Effector memory CD4-positive, alpha-beta T cell (primary cell): ENCODE measurements at regions not wholly inside any gene's neighbourhood (a gene's known extent, or its start where the extent isn't known, plus 50 kb on each side); places are given as distances from the start of the nearest gene placed in this dataset.

ENCODE experiments used
- DNase-seq, 3 donors: peaks; one replicate each; pipeline ENCODE4 v3.0.0-alpha.2; 2020
- H3K27ac ChIP-seq: 2 replicates; pipeline ENCODE4 v1.7.0; 2013; ENCODE audit warnings: mild to moderate bottlenecking, low read length, moderate library complexity; ENCODE audit not compliant: insufficient read depth, poor library complexity, severe bottlenecking
- H3K27me3 ChIP-seq: replicated peaks from 2 replicates; pipeline ENCODE4 v1.7.0; 2013; ENCODE audit warnings: mild to moderate bottlenecking, low read length; ENCODE audit not compliant: insufficient read depth, control insufficient read depth, poor library complexity, severe bottlenecking
- H3K36me3 ChIP-seq: 2 replicates; pipeline ENCODE4 v1.7.0; 2013; ENCODE audit warnings: mild to moderate bottlenecking, low read length, moderate library complexity; ENCODE audit not compliant: control insufficient read depth, insufficient read depth
- H3K4me1 ChIP-seq: 2 replicates; pipeline ENCODE4 v1.7.0; 2013; ENCODE audit warnings: low read length, mild to moderate bottlenecking; ENCODE audit not compliant: control insufficient read depth, insufficient read depth, poor library complexity, severe bottlenecking
- H3K4me3 ChIP-seq: 2 replicates; pipeline ENCODE4 v1.7.0; 2013; ENCODE audit warnings: low read length, low read depth, mild to moderate bottlenecking; ENCODE audit not compliant: insufficient read depth, poor library complexity, severe bottlenecking
- H3K9me3 ChIP-seq: 2 replicates; pipeline ENCODE4 v1.7.0; 2013; ENCODE audit warnings: mild to moderate bottlenecking, low read length, moderate library complexity; ENCODE audit not compliant: control insufficient read depth

DNA sequence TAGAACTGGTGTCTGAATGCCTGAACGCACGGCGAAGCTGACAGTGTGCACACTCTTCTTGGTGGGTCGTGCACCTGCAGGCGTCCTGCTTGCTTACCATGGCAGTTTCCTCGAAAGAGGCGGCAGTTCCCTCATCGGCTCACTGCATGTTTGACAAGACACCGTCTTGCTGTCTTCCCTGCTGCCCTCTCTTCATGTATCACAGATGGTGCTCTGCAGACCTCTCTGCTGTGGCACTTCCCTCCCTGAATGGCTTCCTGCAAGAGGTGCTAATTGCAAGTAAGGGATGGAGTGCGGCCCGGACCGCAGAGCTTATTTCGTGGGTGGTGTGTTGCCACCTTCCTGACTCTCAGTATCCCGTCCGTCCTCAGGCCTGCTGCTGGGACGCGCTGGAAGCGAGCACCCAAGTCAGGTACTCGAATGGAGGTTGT lies 156.7 kb upstream of the RTL1 start:
- Histone ChIP-seq H3K4me1 (no peaks in the 10 kb centered on the region), H3K27me3 (no peaks in the 10 kb centered on the region), H3K36me3 (no peaks in the 10 kb centered on the region), H3K9me3 (no peaks in the 10 kb centered on the region), H3K27ac (no peak overlapping the region), H3K4me3 (no peak overlapping the region)
- no peak for DNase-seq

DNA sequence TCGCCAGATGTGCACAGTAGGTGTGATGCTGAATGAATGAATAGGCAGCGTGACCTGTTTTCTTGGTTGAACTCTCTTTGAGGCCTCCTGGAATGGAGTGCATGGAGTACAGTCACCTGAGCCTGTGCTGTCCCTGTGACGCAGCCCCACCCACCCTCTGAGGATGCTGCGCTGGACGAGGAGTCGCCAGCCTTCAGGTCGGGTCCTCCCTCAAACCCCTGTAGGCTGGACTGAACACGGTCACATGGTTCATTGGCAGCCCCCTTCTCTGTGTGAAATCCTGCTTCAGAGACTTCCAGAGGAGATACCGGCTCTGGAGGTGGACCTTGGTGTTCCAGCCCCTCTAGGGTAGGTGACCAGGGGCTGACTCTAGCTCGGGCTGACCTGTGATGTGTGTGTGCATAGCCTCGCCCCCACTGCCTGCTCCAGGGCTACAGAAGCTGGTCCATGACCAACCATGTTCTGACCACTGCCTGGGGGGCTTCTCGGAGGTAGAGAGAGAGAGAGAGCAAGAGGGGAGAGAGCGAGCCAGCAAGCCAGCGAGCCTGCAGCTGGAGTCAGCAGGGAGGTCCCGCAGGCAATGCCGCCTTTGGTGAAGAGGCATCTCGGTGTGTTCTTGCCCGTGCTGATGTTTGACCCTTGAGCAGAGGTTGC lies 158.0 kb upstream of the RTL1 start:
- no peak for DNase-seq
- Histone ChIP-seq H3K27me3 (no peaks in the 10 kb centered on the region), H3K36me3 (no peaks in the 10 kb centered on the region), H3K4me1 (no peaks in the 10 kb centered on the region), H3K4me3 (no peak overlapping the region), H3K27ac (no peak overlapping the region), H3K9me3 (no peaks in the 10 kb centered on the region)

DNA sequence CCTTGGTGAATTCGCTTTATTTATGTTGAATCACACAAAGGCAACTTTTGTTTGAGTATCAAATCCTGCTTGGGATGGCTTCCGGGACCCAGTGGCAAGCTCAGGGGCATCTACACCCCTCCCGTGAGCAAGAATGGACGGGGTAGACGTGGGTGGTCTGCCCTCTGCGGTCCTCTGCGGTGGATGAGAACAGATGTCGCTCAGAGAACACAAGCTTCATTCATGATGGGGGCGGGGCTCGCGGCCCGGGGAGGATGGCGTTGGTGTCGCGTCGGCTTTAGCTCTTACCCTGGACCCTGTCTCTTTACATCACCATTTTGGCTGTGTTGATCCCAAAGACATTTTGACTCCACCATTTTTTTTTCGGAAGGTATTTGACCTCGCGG lies 158.5 kb upstream of the RTL1 start:
- DNase-seq: no peak
- H3K9me3 ChIP-seq: no peaks in the 10 kb centered on the region
- no peaks in the 10 kb centered on the region for H3K27me3 ChIP-seq
- no peak overlapping the region for H3K27ac ChIP-seq
- H3K4me3 ChIP-seq: no peak overlapping the region
- H3K36me3 ChIP-seq: no peaks in the 10 kb centered on the region
- H3K4me1 ChIP-seq: no peaks in the 10 kb centered on the region

DNA sequence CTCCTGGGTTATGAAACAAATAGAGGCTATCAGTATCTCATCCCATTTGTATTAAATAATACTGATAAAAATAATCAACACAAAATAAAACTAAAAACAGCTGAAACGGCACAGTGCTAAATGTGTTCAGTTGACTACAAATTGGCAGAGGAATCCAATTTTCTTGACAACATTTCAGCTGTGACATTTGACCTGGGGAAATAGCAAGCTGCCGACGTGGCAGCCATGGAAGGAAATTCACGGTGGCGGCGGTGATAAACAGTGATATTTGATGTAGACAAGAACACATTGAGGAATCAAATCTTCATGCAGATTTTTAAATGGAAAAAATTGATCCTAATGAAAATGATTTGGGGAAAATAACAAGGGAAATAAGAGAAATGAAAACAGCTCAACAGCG lies 159.1 kb upstream of the RTL1 start:
- Histone ChIP-seq H3K27ac (no peak overlapping the region), H3K4me1 (no peaks in the 10 kb centered on the region), H3K9me3 (no peaks in the 10 kb centered on the region), H3K27me3 (no peaks in the 10 kb centered on the region), H3K4me3 (no peak overlapping the region), H3K36me3 (no peaks in the 10 kb centered on the region)
- no peak for DNase-seq

DNA sequence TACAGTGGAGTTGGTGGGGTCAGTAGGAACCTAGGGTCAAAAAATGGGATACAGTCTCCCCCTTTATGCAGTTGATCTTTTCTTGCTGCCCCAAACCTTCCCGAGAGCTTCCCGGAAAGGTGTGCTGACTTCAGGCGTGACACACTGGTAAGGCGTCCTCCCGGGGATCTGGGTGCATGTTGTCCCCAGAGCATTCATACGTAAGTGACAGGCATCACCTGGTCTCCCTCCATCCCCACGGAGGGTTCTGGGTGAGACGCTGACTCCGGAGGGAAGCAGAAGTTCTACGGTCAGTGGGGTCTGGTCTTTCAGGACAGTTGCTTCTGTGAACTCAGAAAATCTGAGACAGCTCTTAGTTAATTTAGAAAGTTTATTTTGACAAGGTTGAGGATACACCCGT lies 159.6 kb upstream of the RTL1 start:
- H3K9me3 ChIP-seq: no peaks in the 10 kb centered on the region
- no peaks in the 10 kb centered on the region for H3K36me3 ChIP-seq
- no peak overlapping the region for H3K4me3 ChIP-seq
- no peaks in the 10 kb centered on the region for H3K27me3 ChIP-seq
- no peaks in the 10 kb centered on the region for H3K4me1 ChIP-seq
- H3K27ac ChIP-seq: no peak overlapping the region
- no peak for DNase-seq

DNA sequence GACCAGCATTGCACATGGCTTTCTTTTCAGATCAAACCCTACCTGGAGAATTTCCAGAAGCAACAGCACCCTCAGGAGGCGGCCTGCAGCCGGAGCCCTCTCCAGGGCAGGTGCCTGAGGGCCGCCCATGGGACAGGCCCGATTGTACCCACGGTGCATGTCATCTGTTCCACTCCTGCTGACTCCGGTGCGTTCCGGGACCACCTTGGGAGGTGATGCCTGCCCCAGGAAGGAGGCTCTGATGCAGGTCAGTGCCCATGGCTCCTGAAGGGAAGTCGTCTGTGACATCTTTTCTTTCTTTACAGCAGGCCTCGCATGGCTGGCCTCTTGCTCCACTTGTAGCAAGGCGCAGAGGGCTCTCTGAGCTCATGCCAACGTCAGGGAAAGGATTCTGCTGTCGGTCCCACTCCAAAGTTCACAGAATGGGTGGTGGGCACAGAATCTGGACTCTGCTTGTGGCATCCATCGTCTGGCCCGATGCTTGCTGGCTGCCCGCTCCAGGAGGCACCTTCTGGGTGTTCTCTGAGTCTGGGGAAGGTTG lies 160.7 kb upstream of the RTL1 start:
- Histone ChIP-seq H3K4me1 (no peaks in the 10 kb centered on the region), H3K36me3 (no peaks in the 10 kb centered on the region), H3K27me3 (no peaks in the 10 kb centered on the region), H3K4me3 (no peak overlapping the region), H3K9me3 (no peaks in the 10 kb centered on the region), H3K27ac (no peak overlapping the region)
- DNase-seq: no peak

DNA sequence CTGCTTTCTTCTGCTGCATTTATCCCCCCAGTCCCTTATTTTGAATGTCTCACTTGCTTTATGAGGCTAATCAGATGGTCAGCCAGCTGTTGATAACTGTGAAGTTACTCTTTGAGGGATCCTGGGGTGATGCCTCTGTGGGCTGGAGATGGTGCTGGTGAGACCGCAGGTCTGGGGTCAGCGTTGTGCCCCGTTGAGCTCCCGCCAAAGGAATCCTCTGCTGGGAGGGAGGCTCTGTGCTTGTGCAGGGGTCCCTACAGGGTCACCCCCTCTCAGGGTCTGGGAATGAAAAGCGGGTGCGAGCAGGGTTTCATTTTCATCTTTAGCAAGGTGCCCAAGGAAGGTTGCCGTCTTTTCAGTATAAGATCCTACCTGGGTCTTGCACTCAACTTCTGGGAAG lies 161.2 kb upstream of the RTL1 start:
- no peak for DNase-seq
- Histone ChIP-seq H3K4me3 (no peak overlapping the region), H3K4me1 (no peaks in the 10 kb centered on the region), H3K9me3 (no peaks in the 10 kb centered on the region), H3K27me3 (no peaks in the 10 kb centered on the region), H3K27ac (no peak overlapping the region), H3K36me3 (no peaks in the 10 kb centered on the region)

DNA sequence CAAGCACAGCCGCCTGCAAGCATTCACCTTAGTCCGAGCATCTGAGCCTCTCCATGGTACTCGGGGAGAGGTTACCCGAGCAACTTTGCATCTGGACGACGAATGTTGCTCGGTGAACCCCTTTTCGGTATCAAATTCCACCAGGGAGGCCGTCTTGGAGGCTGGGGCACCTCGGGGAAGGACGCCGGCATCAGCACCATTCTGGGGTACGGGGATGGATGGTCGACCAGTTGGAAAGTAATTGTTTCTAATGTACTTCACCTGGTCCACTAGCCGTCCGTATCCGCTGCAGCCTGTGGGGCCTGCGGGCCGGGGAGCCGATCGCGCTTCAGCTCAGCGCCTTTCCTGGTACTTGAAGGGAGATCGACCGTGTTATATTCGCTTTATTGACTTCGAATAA lies 161.7 kb upstream of the RTL1 start:
- Histone ChIP-seq H3K27me3 (no peaks in the 10 kb centered on the region), H3K27ac (no peak overlapping the region), H3K4me3 (no peak overlapping the region), H3K36me3 (no peaks in the 10 kb centered on the region), H3K4me1 (no peaks in the 10 kb centered on the region), H3K9me3 (no peaks in the 10 kb centered on the region)
- no peak for DNase-seq

DNA sequence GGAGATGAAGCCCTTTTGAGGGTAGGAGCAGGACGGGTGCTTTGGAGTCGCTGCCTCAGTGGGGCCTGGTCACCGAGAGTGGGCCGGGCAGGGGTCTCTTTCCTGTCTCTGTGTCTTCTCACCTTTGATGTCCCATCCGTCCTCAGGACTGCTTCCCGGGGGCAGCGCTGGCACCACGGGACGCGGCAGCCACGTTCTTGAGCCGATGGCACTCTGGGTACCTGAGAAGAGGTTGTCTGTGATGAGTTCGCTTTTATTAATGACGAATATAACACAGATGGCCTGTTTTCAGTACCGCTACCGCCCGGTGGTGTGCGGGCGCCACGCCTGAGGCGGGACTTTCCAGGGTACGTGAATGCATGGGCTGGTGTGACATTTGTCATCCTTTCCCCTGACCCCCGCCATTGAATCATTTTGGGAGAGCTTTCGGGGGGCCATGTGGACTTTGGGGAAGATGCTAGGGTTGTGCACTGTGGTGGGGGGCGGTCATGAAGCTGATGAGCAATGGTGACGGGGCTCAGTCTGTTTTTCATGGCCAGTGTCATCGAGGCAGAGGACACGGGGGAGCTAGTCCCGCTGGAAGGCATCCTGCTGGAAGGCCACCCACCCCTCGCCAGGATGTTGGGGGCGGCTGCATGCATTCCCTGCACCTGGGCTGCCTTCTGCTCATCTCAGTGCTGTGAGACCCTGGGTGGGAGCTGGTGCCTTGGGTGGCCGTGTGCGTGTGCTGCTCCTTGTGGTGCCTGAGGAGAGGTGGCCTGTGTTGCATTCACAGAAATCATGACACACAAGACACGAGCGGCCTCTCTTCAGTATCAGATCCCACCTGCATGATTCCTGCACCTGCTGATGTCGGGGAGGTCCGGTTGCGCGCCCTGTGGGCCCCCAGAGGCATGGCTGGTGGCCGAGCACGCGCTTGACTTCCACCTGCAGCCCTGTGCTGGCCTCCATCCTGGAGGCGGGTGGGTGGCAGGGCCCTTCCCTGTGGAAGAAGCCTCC lies 162.5 kb upstream of the RTL1 start:
- H3K36me3 ChIP-seq: no peaks in the 10 kb centered on the region
- H3K4me1 ChIP-seq: no peaks in the 10 kb centered on the region
- no peak overlapping the region for H3K27ac ChIP-seq
- DNase-seq: no peak
- no peaks in the 10 kb centered on the region for H3K9me3 ChIP-seq
- H3K27me3 ChIP-seq: no peaks in the 10 kb centered on the region
- no peak overlapping the region for H3K4me3 ChIP-seq
